Aorta (tissue), 5 donors: ENCODE measurements at regions not wholly inside any gene's neighbourhood (a gene's known extent, or its start where the extent isn't known, plus 50 kb on each side); places are given as distances from the start of the nearest gene placed in this dataset.

Experiments used
- ATAC-seq: fragments of 200-7000 bp; cut with Tn5 transposase; one replicate; pipeline ENCODE4 v1.9.1; 2022; ENCODE audit warnings: moderate library complexity; ENCODE audit not compliant: low FRiP score
- DNase-seq, 2 donors: peaks; one replicate each; pipeline ENCODE4 v3.0.0-alpha.2; 2020
- H3K27ac ChIP-seq, 2 donors: one replicate each; pipeline ENCODE4 v1.5.1; 2013; ENCODE audit warnings: low read length in 2 of 2, mild to moderate bottlenecking in 2 of 2, moderate library complexity in 2 of 2, control low read depth in 1 of 2, inconsistent platforms in 1 of 2, low read depth in 1 of 2
- H3K27me3 ChIP-seq, 2 donors: one replicate each; pipeline ENCODE4 v1.6.1; 2013; ENCODE audit warnings: control low read depth in 1 of 2, low read length in 1 of 2, mild to moderate bottlenecking in 1 of 2, moderate library complexity in 1 of 2; ENCODE audit not compliant: insufficient read depth in 2 of 2, control insufficient read depth in 1 of 2
- H3K36me3 ChIP-seq, 2 donors: one replicate each; pipeline ENCODE4 v1.6.1; 2013; ENCODE audit warnings: control low read depth in 1 of 2, low read length in 1 of 2, mild to moderate bottlenecking in 1 of 2; ENCODE audit not compliant: insufficient read depth in 2 of 2, control insufficient read depth in 1 of 2
- H3K4me1 ChIP-seq, 2 donors: one replicate each; pipeline ENCODE4 v1.6.1; 2013; ENCODE audit warnings: low read length in 2 of 2, control low read depth in 1 of 2, mild to moderate bottlenecking in 1 of 2, moderate library complexity in 1 of 2; ENCODE audit not compliant: insufficient read depth in 2 of 2, control insufficient read depth in 1 of 2
- H3K4me3 ChIP-seq, 2 donors: one replicate each; pipeline ENCODE4 v1.5.1; 2013; ENCODE audit warnings: low read length in 2 of 2, control low read depth in 1 of 2, mild to moderate bottlenecking in 1 of 2
- H3K9me3 ChIP-seq: one replicate; pipeline ENCODE4 v1.6.1; 2013; ENCODE audit warnings: mild to moderate bottlenecking, low read length; ENCODE audit not compliant: control insufficient read depth
- WGBS, 2 donors: extraction: QIAGEN DNeasy Blood & Tissue Kit; methylation state at CpG; one replicate each; pipeline ENCODE4 v1.1.7; 2013; 5-methylcytosine and 5-hydroxymethylcytosine counted together
- intact Hi-C, 2 donors: fragments of 100-400 bp; cut with DNase I; formaldehyde crosslinking; loops; one replicate each; pipeline versions ENCODE4 v1.14.2 to v1.15.0; 2022
- donor health status: healthy with polysubstance abuse.
- donor health status: Bipolar disorder and iron deficiency.
- donor health status: DM: no; HTN: no; CAD: no.
- donor health status: DM: no; HTN: no; CAD: no.
- donor health status: DM: yes; HTN: yes; CAD: no.

DNA sequence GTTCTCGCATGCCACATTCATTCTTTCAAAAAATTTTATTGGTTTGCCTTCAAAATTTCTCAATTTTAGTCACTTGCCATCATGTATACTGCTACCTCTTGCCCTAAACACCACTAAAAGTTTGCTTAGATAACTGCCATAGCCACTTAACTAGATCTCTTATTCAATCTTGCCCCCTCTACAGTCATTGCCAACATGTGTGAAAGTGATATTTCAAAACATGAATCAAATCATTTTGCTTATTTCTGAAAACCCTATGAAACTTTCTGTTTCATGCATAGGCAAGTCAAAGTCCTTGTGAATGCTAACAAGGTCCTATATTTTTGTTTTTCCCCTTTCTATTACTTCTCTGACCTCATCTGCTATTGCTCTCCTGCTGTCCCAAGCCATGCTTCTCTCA lies 397.1 kb downstream of the KCNJ3 start:
- no peaks in the 10 kb centered on the region for H3K9me3 ChIP-seq
- 88 to 97% methylated on average over 1 of the region's 1 CpG for WGBS, 2 donors
- intact Hi-C loops = no loop called here

DNA sequence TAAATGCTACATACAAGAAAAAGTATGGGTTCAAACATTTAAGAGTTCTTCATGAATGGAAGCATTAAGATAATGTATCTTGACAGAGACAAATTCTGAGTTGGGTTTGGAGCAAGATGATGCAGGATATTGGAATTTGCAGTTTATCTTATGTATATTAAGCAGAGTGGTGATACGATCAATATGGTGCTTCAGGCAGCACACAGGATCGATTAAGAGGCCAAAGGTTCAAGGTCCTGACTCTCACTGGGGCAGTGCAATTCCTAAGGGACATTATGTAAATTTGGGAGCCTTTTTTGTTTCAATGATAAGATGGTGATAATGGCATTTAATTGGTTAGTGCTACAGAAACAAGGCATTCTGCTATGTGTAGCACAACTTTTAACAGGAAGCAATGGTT lies 381.9 kb downstream of the KCNJ3 start:
- Histone ChIP-seq H3K9me3 (no peaks in the 10 kb centered on the region), H3K36me3 (no peaks in the 10 kb centered on the region), H3K27ac (no peak overlapping the region), H3K4me1 (no peaks in the 10 kb centered on the region), H3K27me3 (no peaks in the 10 kb centered on the region), H3K4me3 (no peak overlapping the region)
- WGBS, 2 donors = 54 to 71% methylated on average over 2 of the region's 2 CpGs
- DNase-seq (no peak), ATAC-seq (no peak)
- intact Hi-C loops = no loop called here

More for the DNA sequence above, 397.1 kb downstream of the KCNJ3 start:
- H3K4me1 ChIP-seq = no peaks in the 10 kb centered on the region
- no peaks in the 10 kb centered on the region for H3K27me3 ChIP-seq
- H3K27ac ChIP-seq = no peak overlapping the region
- no peak for DNase-seq
- H3K4me3 ChIP-seq = no peak overlapping the region
- H3K36me3 ChIP-seq = no peaks in the 10 kb centered on the region
- no peak for ATAC-seq

DNA sequence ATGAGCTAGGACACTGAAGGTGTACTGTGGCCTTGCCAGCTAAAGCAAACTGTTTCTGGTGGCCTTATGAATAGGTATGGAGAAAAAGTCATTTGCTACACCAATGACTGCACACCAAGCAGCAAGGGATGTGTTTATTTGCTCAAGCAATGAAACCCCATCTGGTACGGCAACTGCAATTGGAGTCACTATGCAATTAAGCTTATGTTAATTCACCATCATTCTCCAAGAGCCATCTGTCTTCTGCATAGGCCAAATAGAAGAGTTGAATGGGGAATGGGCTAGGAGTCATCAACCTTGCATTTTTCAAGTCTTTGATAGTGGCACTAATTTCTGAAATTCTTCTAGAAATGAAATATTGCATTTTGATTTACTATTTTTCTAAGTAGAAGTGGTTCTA lies 372.0 kb downstream of the KCNJ3 start:
- intact Hi-C loops = no loop called here
- Histone ChIP-seq H3K27ac (no peak overlapping the region), H3K4me1 (no peaks in the 10 kb centered on the region), H3K36me3 (no peaks in the 10 kb centered on the region), H3K4me3 (no peak overlapping the region), H3K9me3 (no peaks in the 10 kb centered on the region), H3K27me3 (no peaks in the 10 kb centered on the region)
- DNase-seq (no peak), ATAC-seq (no peak)
- WGBS, 2 donors = 49 to 64% methylated on average over 1 of the region's 1 CpG

DNA sequence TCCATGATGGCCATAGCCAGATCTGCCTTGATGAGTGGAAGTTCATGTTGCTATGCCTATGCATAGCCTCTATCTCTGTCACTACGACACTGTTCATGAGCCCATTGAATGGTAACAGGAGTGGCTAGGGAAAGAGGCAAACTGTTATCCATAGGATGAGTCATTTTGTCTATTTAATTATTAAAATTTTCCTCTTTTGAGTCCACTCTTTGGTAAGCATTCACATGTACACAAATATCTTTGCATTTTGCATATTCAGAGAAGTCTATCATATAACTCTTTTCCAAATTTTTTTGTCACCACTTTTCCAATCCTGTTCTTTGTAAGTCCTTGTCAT lies 364.4 kb downstream of the KCNJ3 start:
- intact Hi-C loops = no loop called here
- Histone ChIP-seq H3K4me3 (no peak overlapping the region), H3K4me1 (no peaks in the 10 kb centered on the region), H3K27me3 (peaks cover 0 to 2% of the 10 kb centered on the region in 2 donors), H3K36me3 (no peaks in the 10 kb centered on the region), H3K9me3 (no peaks in the 10 kb centered on the region), H3K27ac (no peak overlapping the region)
- DNase-seq = no peak
- 92 to 100% methylated on average over 1 of the region's 1 CpG for WGBS, 2 donors
- no peak for ATAC-seq

DNA sequence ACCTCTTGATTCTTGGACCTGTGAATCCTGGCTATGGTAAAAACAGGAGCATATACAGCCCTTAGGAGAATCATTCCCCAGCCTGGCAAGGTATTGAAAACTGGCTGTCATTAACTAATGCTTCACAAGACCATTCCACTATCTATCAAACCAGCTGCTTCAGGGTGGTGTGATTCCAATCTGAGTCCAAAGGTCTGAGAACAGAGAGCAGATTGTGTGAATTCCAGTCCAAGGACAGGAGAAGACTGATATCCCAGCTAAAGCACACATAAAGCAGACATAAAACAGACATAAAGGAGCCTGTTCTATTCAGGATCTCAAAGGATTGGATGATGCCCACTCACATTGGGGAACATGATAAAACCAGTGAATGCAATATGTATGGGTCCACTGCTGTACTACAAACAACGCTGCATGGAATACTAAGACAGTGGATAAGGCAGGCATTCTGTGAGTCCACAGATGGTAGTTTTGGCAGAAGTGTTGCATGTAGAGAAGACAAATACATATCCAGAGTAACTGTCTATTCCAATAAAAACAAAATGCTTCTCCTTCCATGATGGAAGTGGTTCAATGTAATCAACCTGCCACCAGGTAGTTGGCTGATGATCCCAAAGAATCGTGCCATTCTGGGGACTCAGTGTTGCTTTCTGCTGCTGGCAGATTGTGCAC lies 363.9 kb downstream of the KCNJ3 start:
- WGBS, 2 donors = 83 to 84% methylated on average over 2 of the region's 2 CpGs
- Histone ChIP-seq H3K4me3 (no peak overlapping the region), H3K4me1 (no peaks in the 10 kb centered on the region), H3K27ac (no peak overlapping the region), H3K36me3 (no peaks in the 10 kb centered on the region), H3K27me3 (peaks cover 0 to 2% of the 10 kb centered on the region in 2 donors), H3K9me3 (no peaks in the 10 kb centered on the region)
- ATAC-seq = no peak
- intact Hi-C loops = no loop called here
- no peak for DNase-seq

DNA sequence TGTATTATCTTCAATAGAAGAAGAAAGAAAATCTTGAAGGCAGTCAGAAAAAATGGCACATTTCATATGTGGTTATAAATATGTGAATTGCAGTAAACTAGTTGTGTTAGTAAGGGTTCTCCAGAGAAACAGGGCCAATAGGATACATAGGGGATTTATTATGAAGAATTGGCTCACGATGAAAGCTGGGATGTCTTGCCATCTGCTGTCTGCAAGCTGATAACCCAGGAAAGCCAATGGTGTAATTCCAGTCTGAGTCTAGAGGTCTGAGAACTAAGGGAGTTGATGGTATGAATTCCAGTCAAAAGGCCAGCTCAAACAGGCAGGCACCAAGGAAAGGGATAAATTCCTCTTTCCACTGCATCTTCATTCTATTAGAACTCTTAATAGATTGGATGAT lies 362.4 kb downstream of the KCNJ3 start:
- H3K36me3 ChIP-seq = no peaks in the 10 kb centered on the region
- peaks cover 0 to 2% of the 10 kb centered on the region in 2 donors for H3K27me3 ChIP-seq
- no peaks in the 10 kb centered on the region for H3K9me3 ChIP-seq
- 85 to 89% methylated on average over 1 of the region's 1 CpG for WGBS, 2 donors
- H3K4me1 ChIP-seq = no peaks in the 10 kb centered on the region
- H3K4me3 ChIP-seq = no peak overlapping the region
- DNase-seq = no peak
- H3K27ac ChIP-seq = no peak overlapping the region
- ATAC-seq = no peak
- intact Hi-C loops = no loop called here

DNA sequence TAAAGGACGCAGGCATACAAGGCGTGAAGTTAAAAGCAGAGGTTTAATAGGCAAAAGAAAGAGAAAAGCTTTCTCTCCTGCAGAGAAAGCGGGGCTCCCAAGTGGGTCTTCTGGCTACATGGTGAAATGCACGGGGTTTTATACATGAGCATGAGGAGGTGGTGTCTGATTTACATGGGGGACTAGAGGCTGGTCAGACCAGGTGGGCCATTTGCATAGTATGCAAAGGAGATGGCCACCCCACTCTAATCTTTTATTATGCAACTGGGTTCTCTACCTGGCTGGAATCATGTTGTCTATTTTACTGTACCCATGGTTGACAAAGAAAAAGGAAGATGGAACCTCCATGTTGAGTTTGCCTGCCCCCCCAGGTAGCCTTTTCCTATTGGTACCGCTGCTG lies 356.2 kb downstream of the KCNJ3 start:
- WGBS, 2 donors = 81 to 87% methylated on average over 5 of the region's 5 CpGs
- Histone ChIP-seq H3K4me3 (no peak overlapping the region), H3K4me1 (no peaks in the 10 kb centered on the region), H3K36me3 (no peaks in the 10 kb centered on the region), H3K9me3 (no peaks in the 10 kb centered on the region), H3K27me3 (no peaks in the 10 kb centered on the region), H3K27ac (no peak overlapping the region)
- ATAC-seq (no peak), DNase-seq (no peak)
- intact Hi-C loops = no loop called here

DNA sequence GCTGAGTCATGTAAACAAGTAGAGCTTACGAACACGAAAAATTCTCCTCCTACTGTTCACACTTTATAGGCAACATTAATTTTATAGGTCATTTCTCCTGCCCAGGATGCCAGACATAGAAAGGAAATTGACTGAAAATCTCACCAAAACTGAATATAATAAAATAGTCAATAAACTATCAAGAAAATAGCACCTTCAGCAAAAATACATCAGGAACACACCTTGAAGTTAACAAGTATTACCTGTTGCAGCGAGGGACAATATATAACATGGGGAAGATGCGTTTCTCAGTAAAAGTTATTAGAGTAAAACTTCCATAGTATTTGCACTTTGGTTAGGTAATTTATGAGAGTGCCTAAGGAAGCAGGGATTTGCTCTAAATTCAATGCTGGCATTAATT lies 344.6 kb downstream of the KCNJ3 start:
- H3K27ac ChIP-seq = no peak overlapping the region
- no peaks in the 10 kb centered on the region for H3K27me3 ChIP-seq
- intact Hi-C loops = no loop called here
- ATAC-seq = no peak
- DNase-seq = no peak
- H3K9me3 ChIP-seq = no peaks in the 10 kb centered on the region
- 85 to 87% methylated on average over 4 of the region's 4 CpGs for WGBS, 2 donors
- H3K4me3 ChIP-seq = no peak overlapping the region
- no peaks in the 10 kb centered on the region for H3K4me1 ChIP-seq
- H3K36me3 ChIP-seq = no peaks in the 10 kb centered on the region

DNA sequence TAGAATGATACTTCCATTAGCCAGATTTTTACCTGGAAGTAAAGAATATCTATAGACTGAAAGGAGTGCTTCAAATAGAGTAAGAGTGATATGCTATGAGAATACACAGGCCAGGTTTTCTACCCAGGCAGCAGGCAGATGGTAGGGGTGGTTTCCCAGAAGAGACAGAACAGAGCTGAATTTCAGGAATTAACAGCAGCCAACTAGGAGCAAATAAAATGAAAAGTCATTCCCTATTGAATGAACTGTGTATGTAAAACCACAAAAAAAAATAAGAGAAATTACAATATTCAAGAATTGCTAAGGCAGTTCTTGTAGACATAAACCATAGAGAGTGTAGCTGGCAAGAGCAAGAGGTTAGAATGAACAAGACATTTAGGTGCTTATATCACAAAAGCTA lies 336.8 kb downstream of the KCNJ3 start:
- Histone ChIP-seq H3K27ac (no peak overlapping the region), H3K4me1 (no peaks in the 10 kb centered on the region), H3K36me3 (no peaks in the 10 kb centered on the region), H3K27me3 (no peaks in the 10 kb centered on the region), H3K4me3 (no peak overlapping the region), H3K9me3 (no peaks in the 10 kb centered on the region)
- DNase-seq = no peak
- intact Hi-C loops = no loop called here
- ATAC-seq = no peak
